ENCODE measurements at regions not wholly inside any gene's neighbourhood (a gene's known extent, or its start where the extent isn't known, plus 50 kb on each side); places are given as distances from the start of the nearest gene placed in this dataset.

GRCh38 chr14:98242903-98243302 lies 1029.1 kb downstream of the BCL11B start:
- TF ChIP-seq, protein P1, sequence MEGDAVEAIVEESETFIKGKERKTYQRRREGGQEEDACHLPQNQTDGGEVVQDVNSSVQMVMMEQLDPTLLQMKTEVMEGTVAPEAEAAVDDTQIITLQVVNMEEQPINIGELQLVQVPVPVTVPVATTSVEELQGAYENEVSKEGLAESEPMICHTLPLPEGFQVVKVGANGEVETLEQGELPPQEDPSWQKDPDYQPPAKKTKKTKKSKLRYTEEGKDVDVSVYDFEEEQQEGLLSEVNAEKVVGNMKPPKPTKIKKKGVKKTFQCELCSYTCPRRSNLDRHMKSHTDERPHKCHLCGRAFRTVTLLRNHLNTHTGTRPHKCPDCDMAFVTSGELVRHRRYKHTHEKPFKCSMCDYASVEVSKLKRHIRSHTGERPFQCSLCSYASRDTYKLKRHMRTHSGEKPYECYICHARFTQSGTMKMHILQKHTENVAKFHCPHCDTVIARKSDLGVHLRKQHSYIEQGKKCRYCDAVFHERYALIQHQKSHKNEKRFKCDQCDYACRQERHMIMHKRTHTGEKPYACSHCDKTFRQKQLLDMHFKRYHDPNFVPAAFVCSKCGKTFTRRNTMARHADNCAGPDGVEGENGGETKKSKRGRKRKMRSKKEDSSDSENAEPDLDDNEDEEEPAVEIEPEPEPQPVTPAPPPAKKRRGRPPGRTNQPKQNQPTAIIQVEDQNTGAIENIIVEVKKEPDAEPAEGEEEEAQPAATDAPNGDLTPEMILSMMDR (IDR thresholded peaks at IDR 0.05) = no peak
- TF ChIP-seq ZFX (IDR thresholded peaks at IDR 0.05; ENCODE audit: borderline replicate concordance) = no peak
